A549 (cell line): ENCODE measurements at regions not wholly inside any gene's neighbourhood (a gene's known extent, or its start where the extent isn't known, plus 50 kb on each side); places are given as distances from the start of the nearest gene placed in this dataset.

Experiments used
- ATAC-seq, 2 experiments: fragments of 200-7000 bp in 1 of 2; fragments of >200 bp in 1 of 2; cut with Nextera tagmentation in 1 of 2; cut with Tn5 transposase in 1 of 2; 3 replicates each; pipeline versions ENCODE4 v1.8.0 to v1.9.1; 2018 to 2020; ENCODE audit warnings: mild to moderate bottlenecking in 1 of 2, moderate library complexity in 1 of 2
- CTCF ChIA-PET: fragments of 300-600 bp; sonication (Branson Sonifier 250); formaldehyde crosslinking; extraction: SDS; loops from one replicate; lab custom pipeline; 2021; ENCODE audit warnings: antibody characterized with exemption, inconsistent platforms; lab: Yijun Ruan, JAX
- POLR2A ChIA-PET: fragments of 350-600 bp; formaldehyde crosslinking; extraction: SDS; loops from one replicate; lab custom pipeline; 2021; ENCODE audit warnings: antibody characterized with exemption, inconsistent platforms; lab: Yijun Ruan, JAX
- DNase-seq, 2 experiments: peaks; one replicate each; pipeline versions ENCODE4 v3.0.0 to v3.0.0-alpha.2; 2011 to 2016; ENCODE audit warnings: low read depth in 1 of 2, low spot score in 1 of 2
- FAIRE-seq: peaks from 2 replicates; lab custom pipeline; 2011; peaks lifted over from hg19 to GRCh38; lab: Jason Lieb, UNC
- H3K27ac ChIP-seq, 2 experiments: fragments of >200 bp; sonication (Bioruptor Twin); formaldehyde crosslinking; 3 replicates each; pipeline ENCODE4 v1.5.1; 2016 to 2017
- H3K4me1 ChIP-seq: fragments of >200 bp; sonication (Bioruptor Twin); formaldehyde crosslinking; 3 replicates; pipeline ENCODE4 v1.6.1; 2016
- H3K4me2 ChIP-seq: fragments of >200 bp; sonication (Bioruptor Twin); formaldehyde crosslinking; 3 replicates; pipeline ENCODE4 v1.6.1; 2016
- H3K4me3 ChIP-seq: fragments of >200 bp; sonication (Bioruptor Twin); formaldehyde crosslinking; 3 replicates; pipeline ENCODE4 v1.5.1; 2016
- H3K9me3 ChIP-seq: fragments of >200 bp; sonication (Bioruptor Twin); formaldehyde crosslinking; 3 replicates; pipeline ENCODE4 v1.6.1; 2016
- BHLHE40 ChIP-seq: IDR thresholded peaks from 2 replicates; pipeline ENCODE4 v1.6.1; 2012; ENCODE audit warnings: low read depth, low read length, inconsistent platforms
- CBX8 ChIP-seq: fragments of 200-600 bp; sonication (generic); IDR thresholded peaks from 2 replicates; pipeline ENCODE4 v1.6.1; 2016
- CHD4 ChIP-seq: fragments of 200-600 bp; sonication (generic); IDR thresholded peaks from 2 replicates; pipeline ENCODE4 v1.6.1; 2016; ENCODE audit warnings: antibody characterized with exemption, mild to moderate bottlenecking, borderline replicate concordance
- EHMT2 ChIP-seq: fragments of 200-600 bp; sonication (generic); IDR thresholded peaks from 2 replicates; pipeline ENCODE4 v1.6.1; 2016; ENCODE audit warnings: antibody characterized with exemption, low read depth, mild to moderate bottlenecking, moderate library complexity
- EP300 ChIP-seq, 2 experiments: fragments of >200 bp; sonication (Bioruptor Twin); formaldehyde crosslinking; IDR thresholded peaks; 2 replicates in 1 of 2; 3 replicates in 1 of 2; pipeline ENCODE4 v1.6.1; 2016 to 2017
- FOSB ChIP-seq: fragments of 250-450 bp; sonication (Bioruptor Pico); IDR thresholded peaks from 2 replicates; pipeline ENCODE4 v1.5.0; 2020; ENCODE audit warnings: mild to moderate bottlenecking, moderate library complexity
- FOSL2 ChIP-seq, 2 experiments: fragments of 450-650 bp in 1 of 2; fragments of >200 bp in 1 of 2; sonication (Bioruptor Twin) in 1 of 2; formaldehyde crosslinking; IDR thresholded peaks; 2 replicates each; pipeline versions ENCODE4 v1.5.0 to v1.6.1; 2016 to 2020; ENCODE audit warnings: mild to moderate bottlenecking in 1 of 2, moderate library complexity in 1 of 2
- GATA3 ChIP-seq: IDR thresholded peaks from 2 replicates; pipeline ENCODE4 v1.6.1; 2012; ENCODE audit warnings: borderline replicate concordance
- HDAC2 ChIP-seq: fragments of 200-600 bp; sonication (generic); IDR thresholded peaks from 2 replicates; pipeline ENCODE4 v1.6.1; 2016
- HES2 ChIP-seq: fragments of >200 bp; sonication (Bioruptor Twin); formaldehyde crosslinking; IDR thresholded peaks from 2 replicates; pipeline ENCODE4 v1.6.1; 2016
- JUN ChIP-seq, 2 experiments: fragments of >200 bp; sonication (Bioruptor Twin); formaldehyde crosslinking; IDR thresholded peaks; 2 replicates in 1 of 2; 3 replicates in 1 of 2; pipeline ENCODE4 v1.6.1; 2016 to 2017
- MAZ ChIP-seq: fragments of 150-350 bp; IDR thresholded peaks from 2 replicates; pipeline ENCODE4 v1.6.1; 2014; ENCODE audit warnings: antibody characterized with exemption, low read depth, low read length, borderline replicate concordance
- POLR2AphosphoS2 ChIP-seq: conservative IDR thresholded peaks from 2 replicates; pipeline ENCODE4 v1.6.1; 2012; ENCODE audit warnings: low read length, improper control_type of control experiment, inconsistent platforms
- RARB ChIP-seq: fragments of 250-450 bp; sonication (Bioruptor Pico); IDR thresholded peaks from 2 replicates; pipeline ENCODE4 v1.8.0; 2021; ENCODE audit warnings: mild to moderate bottlenecking, moderate library complexity
- SMC3 ChIP-seq: fragments of >200 bp; sonication (Bioruptor Twin); formaldehyde crosslinking; IDR thresholded peaks from 3 replicates; pipeline ENCODE4 v1.6.1; 2018; ENCODE audit warnings: inconsistent platforms
- ZNF302 ChIP-seq: fragments of 250-450 bp; sonication (Bioruptor Pico); IDR thresholded peaks from 2 replicates; pipeline ENCODE4 v1.9.0; 2021; ENCODE audit warnings: inconsistent platforms, mild to moderate bottlenecking, moderate library complexity
- WGBS: methylation state at CpG from one replicate; pipeline ENCODE4 v1.1.6; 2017; ENCODE audit errors: missing lambda C conversion rate; 5-methylcytosine and 5-hydroxymethylcytosine counted together
- TF ChIP-seq, protein P1 (sequence below): fragments of 250-450 bp; sonication (Bioruptor Pico); IDR thresholded peaks from 2 replicates; pipeline ENCODE4 v1.5.0; 2021; ENCODE audit warnings: mild to moderate bottlenecking, moderate library complexity, borderline replicate concordance
- TF ChIP-seq, protein P2 (sequence below): fragments of 250-450 bp; sonication (Bioruptor Pico); IDR thresholded peaks from 2 replicates; pipeline ENCODE4 v1.5.0; 2020; ENCODE audit warnings: low read depth, mild to moderate bottlenecking, moderate library complexity
- TF ChIP-seq, protein P3 (sequence below): fragments of 150-350 bp; IDR thresholded peaks from 2 replicates; pipeline ENCODE4 v1.6.1; 2014; ENCODE audit warnings: low read depth, mild to moderate bottlenecking, low read length
- TF ChIP-seq, protein P4 (sequence below): fragments of >200 bp; sonication (Bioruptor Twin); formaldehyde crosslinking; IDR thresholded peaks from 3 replicates; pipeline ENCODE4 v1.6.1; 2016

GRCh38 chr1:200267458-200267857 lies 142.4 kb downstream of the ZNF281 start:
- no peak overlapping the region for H3K27ac ChIP-seq
- ChIA-PET CTCF (interaction anchor here (1.0 to 1.3 kb wide), 3 partner anchors 9 to 26 kb away, joined by 3 to 4 read pairs (median 3); no protein-coding TSS in a partner anchor), POLR2A (no interaction called here)
- ATAC-seq = no peak
- H3K4me1 ChIP-seq = no peaks in the 10 kb centered on the region
- H3K4me2 ChIP-seq = no peak overlapping the region
- TF ChIP-seq POLR2AphosphoS2 = no peak
- TF ChIP-seq, protein P1, sequence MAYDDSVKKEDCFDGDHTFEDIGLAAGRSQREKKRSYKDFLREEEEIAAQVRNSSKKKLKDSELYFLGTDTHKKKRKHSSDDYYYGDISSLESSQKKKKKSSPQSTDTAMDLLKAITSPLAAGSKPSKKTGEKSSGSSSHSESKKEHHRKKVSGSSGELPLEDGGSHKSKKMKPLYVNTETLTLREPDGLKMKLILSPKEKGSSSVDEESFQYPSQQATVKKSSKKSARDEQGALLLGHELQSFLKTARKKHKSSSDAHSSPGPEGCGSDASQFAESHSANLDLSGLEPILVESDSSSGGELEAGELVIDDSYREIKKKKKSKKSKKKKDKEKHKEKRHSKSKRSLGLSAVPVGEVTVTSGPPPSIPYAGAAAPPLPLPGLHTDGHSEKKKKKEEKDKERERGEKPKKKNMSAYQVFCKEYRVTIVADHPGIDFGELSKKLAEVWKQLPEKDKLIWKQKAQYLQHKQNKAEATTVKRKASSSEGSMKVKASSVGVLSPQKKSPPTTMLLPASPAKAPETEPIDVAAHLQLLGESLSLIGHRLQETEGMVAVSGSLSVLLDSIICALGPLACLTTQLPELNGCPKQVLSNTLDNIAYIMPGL (CRISPR knock-in tag) = no peak
- TF ChIP-seq, all 56 proteins: peak for 0
- 88% methylated on average over 4 of the region's 4 CpGs for WGBS
- no peak for FAIRE-seq
- Histone ChIP-seq H3K9me3 (no peaks in the 10 kb centered on the region), H3K4me3 (no peak overlapping the region)
- no peak for DNase-seq

GRCh38 chr1:200266871-200267270 lies 143.0 kb downstream of the ZNF281 start:
- no peak for ATAC-seq
- H3K4me1 ChIP-seq = no peaks in the 10 kb centered on the region
- TF ChIP-seq, protein P2, sequence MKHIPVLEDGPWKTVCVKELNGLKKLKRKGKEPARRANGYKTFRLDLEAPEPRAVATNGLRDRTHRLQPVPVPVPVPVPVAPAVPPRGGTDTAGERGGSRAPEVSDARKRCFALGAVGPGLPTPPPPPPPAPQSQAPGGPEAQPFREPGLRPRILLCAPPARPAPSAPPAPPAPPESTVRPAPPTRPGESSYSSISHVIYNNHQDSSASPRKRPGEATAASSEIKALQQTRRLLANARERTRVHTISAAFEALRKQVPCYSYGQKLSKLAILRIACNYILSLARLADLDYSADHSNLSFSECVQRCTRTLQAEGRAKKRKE (CRISPR knock-in tag) = no peak
- no peak for TF ChIP-seq GATA3
- no peak for TF ChIP-seq FOSL2 (IDR thresholded peaks at IDR 0.05)
- TF ChIP-seq FOSL2 (CRISPR knock-in tag; IDR thresholded peaks at IDR 0.05) = no peak
- TF ChIP-seq, protein P3, sequence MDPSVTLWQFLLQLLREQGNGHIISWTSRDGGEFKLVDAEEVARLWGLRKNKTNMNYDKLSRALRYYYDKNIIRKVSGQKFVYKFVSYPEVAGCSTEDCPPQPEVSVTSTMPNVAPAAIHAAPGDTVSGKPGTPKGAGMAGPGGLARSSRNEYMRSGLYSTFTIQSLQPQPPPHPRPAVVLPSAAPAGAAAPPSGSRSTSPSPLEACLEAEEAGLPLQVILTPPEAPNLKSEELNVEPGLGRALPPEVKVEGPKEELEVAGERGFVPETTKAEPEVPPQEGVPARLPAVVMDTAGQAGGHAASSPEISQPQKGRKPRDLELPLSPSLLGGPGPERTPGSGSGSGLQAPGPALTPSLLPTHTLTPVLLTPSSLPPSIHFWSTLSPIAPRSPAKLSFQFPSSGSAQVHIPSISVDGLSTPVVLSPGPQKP = no peak
- TF ChIP-seq HES2 = no peak
- TF ChIP-seq, protein P4, sequence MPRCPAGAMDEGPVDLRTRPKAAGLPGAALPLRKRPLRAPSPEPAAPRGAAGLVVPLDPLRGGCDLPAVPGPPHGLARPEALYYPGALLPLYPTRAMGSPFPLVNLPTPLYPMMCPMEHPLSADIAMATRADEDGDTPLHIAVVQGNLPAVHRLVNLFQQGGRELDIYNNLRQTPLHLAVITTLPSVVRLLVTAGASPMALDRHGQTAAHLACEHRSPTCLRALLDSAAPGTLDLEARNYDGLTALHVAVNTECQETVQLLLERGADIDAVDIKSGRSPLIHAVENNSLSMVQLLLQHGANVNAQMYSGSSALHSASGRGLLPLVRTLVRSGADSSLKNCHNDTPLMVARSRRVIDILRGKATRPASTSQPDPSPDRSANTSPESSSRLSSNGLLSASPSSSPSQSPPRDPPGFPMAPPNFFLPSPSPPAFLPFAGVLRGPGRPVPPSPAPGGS = no peak
- no peak for TF ChIP-seq CHD4
- TF ChIP-seq, all 56 proteins: peak for 0
- no peaks in the 10 kb centered on the region for H3K9me3 ChIP-seq
- POLR2A ChIA-PET = no interaction called here
- 84% methylated on average over 3 of the region's 3 CpGs for WGBS
- CTCF ChIA-PET = interaction anchor here (1.1 to 1.3 kb wide), 2 partner anchors 9 to 26 kb away, joined by 3 read pairs; no protein-coding TSS in a partner anchor
- DNase-seq (no peak), FAIRE-seq (no peak)
- no peak overlapping the region for H3K4me3 ChIP-seq
- no peak overlapping the region for H3K4me2 ChIP-seq
- no peak overlapping the region for H3K27ac ChIP-seq

GRCh38 chr1:200265881-200266280 lies 144.0 kb downstream of the ZNF281 start:
- no peak for ATAC-seq
- FAIRE-seq = no peak
- TF ChIP-seq CBX8 (no peak), JUN (IDR thresholded peaks at IDR 0.05) (no peak), MAZ (no peak), EHMT2 (no peak), HDAC2 (no peak), ZNF302 (no peak), EP300 (IDR thresholded peaks at IDR 0.05) (no peak), SMC3 (no peak), RARB (no peak), FOSB (no peak), BHLHE40 (no peak)
- TF ChIP-seq, protein P4 = no peak
- TF ChIP-seq, protein P1 (CRISPR knock-in tag) = no peak
- CTCF ChIA-PET = interaction anchor here (1.6 kb wide), 1 partner anchor 11 kb away, joined by 6 read pairs; no protein-coding TSS in a partner anchor
- no peaks in the 10 kb centered on the region for H3K4me1 ChIP-seq
- POLR2A ChIA-PET = no interaction called here
- no peaks in the 10 kb centered on the region for H3K9me3 ChIP-seq
- no peak overlapping the region for H3K4me2 ChIP-seq
- 84% methylated on average over 5 of the region's 5 CpGs for WGBS
- no peak overlapping the region for H3K4me3 ChIP-seq
- no peak overlapping the region for H3K27ac ChIP-seq
- DNase-seq = no peak
